ENCODE measurements at regions not wholly inside any gene's neighbourhood (a gene's known extent, or its start where the extent isn't known, plus 50 kb on each side); places are given as distances from the start of the nearest gene placed in this dataset.

DNA sequence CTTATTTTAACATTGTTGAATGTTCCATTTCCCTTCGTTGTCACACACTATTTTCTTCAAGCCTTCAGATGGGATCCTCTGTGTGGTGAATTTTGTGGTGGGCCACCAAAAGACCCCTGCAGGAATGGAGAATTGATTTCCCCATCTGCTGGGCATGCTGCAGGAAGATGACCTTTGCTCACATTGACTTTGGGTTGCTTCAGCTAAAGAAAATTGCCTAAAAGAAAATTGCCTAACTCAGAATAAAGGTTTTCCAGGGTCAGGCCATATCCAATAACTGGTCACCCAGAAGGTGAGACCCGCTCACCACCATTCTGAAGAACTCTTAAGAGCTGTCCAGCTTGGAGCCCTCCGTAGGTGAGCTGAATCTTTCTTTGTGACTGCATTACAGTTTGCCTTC is 192.5 kb downstream of the CDH7 start (continued):
- TF ChIP-seq CTCF (IDR thresholded peaks at IDR 0.05 in 2 of 3, conservative IDR thresholded peaks at IDR 0.05 in 1 of 3; ENCODE audit: borderline replicate concordance in 1 of 3, insufficient read depth in 1 of 3, low read depth in 2 of 3, low read length in 2 of 3) (no peak), ZBTB33 (IDR thresholded peaks at IDR 0.05; ENCODE audit: extremely low read depth, insufficient replicate concordance, low read length) (no peak), ELF1 (IDR thresholded peaks at IDR 0.05; ENCODE audit: borderline replicate concordance, low read depth) (no peak), JUND (IDR thresholded peaks at IDR 0.05) (no peak), EGR1 (IDR thresholded peaks at IDR 0.05; ENCODE audit: low read depth) (no peak), SIN3A (IDR thresholded peaks at IDR 0.05; ENCODE audit: low read depth) (no peak)

DNA sequence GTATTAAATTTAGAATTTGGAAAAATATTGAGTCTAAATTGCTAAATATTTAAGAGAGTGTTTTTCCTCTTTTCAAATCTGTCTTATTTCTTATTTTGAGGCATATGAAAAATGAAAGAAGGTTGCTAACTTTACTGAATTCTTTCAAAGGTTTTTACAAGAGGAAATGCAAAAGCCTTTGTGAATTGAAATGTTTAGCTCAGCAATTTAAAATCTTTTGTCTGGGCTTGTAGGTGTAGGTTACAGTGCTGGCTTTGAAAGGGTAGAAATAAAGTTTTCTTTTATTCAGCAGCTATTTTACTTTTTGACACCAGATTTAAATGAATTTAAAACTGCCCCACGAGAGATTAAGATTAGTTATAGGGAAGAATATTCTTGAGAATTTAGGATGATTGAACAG is 192.0 kb downstream of the CDH7 start:
- TF ChIP-seq EZH2phosphoT487 (IDR thresholded peaks at IDR 0.05; ENCODE audit: borderline replicate concordance), result no peak
- TF ChIP-seq REST (IDR thresholded peaks at IDR 0.05; ENCODE audit: low read depth), result no peak
- TF ChIP-seq ELF1 (IDR thresholded peaks at IDR 0.05; ENCODE audit: borderline replicate concordance, low read depth), result no peak
- no peak for TF ChIP-seq POLR2A (IDR thresholded peaks at IDR 0.05; ENCODE audit: borderline replicate concordance, extremely low read depth, insufficient read depth, insufficient read length)
- no peak for TF ChIP-seq JUND (IDR thresholded peaks at IDR 0.05)
- no peak for TF ChIP-seq CBX3 (IDR thresholded peaks at IDR 0.05; ENCODE audit: low read depth)
- no peak for TF ChIP-seq YY1 (IDR thresholded peaks at IDR 0.05; ENCODE audit: extremely low read depth, insufficient replicate concordance, low read depth, low read length)
- no peak for TF ChIP-seq ZFX (IDR thresholded peaks at IDR 0.05)
- no peak for DNase-seq (ENCODE audit: low read depth, low spot score)
- Histone ChIP-seq H3K9ac (ENCODE audit: low read length) (no peak overlapping the region), H3K27ac (ENCODE audit: low read depth, low read length) (no peak overlapping the region), H3K9me2 (ENCODE audit: insufficient read depth) (no peaks in the 10 kb centered on the region), H3K4me1 (ENCODE audit: control insufficient read depth in 1 of 2, insufficient read depth in 2 of 2, low read length in 2 of 2) (no peaks in the 10 kb centered on the region), H4K20me1 (ENCODE audit: insufficient read depth) (no peaks in the 10 kb centered on the region), H3K4me2 (ENCODE audit: low read length) (no peak overlapping the region), H3K27me3 (ENCODE audit: insufficient read depth, low read length) (no peaks in the 10 kb centered on the region), H3K79me2 (ENCODE audit: insufficient read depth, low read length) (no peaks in the 10 kb centered on the region), H3K4me3 (replicated peaks in 1 of 2; ENCODE audit: low read depth in 1 of 2, low read length in 2 of 2) (no peak overlapping the region), H3K9me3 (ENCODE audit: control insufficient read depth in 1 of 2, insufficient read depth in 1 of 2, low read depth in 1 of 2, low read length in 2 of 2) (peaks cover 0 to 28% of the 10 kb centered on the region in 2 experiments; a peak in 2 of 4 replicates), H2AFZ (ENCODE audit: low read depth, low read length, poor library complexity, severe bottlenecking) (no peak overlapping the region), H3K36me3 (ENCODE audit: control insufficient read depth in 1 of 2, insufficient read depth in 2 of 2, low read length in 2 of 2) (no peaks in the 10 kb centered on the region)
- no TSS peak for BruUV-seq (replicated peaks)
- RAD21 ChIA-PET (ENCODE audit: low non-redundant PET in 1 of 2, low total read pairs in 2 of 2, uncharacterized antibody in 2 of 2, unreplicated experiment in 2 of 2), result no interaction called here
- POLR2A ChIA-PET, result no interaction called here
- ATAC-seq, result no peak
- CTCF ChIA-PET, result no interaction called here
- intact Hi-C loops (cut with micrococcal nuclease), result no loop called here

Data from HCT116 (cell line).